PC-9 (cell line): ENCODE measurements at regions not wholly inside any gene's neighbourhood (a gene's known extent, or its start where the extent isn't known, plus 50 kb on each side); places are given as distances from the start of the nearest gene placed in this dataset.

ENCODE experiments used
- EZH2 ChIP-seq: fragments of 200-600 bp; sonication (generic); IDR thresholded peaks from 2 replicates; pipeline ENCODE4 v1.8.0; 2017; ENCODE audit warnings: antibody characterized with exemption, low read depth
- TF ChIP-seq, protein P1 (sequence below): fragments of 200-600 bp; sonication (generic); conservative IDR thresholded peaks from 2 replicates; pipeline ENCODE4 v1.6.1; 2017; ENCODE audit warnings: mixed run types, antibody characterized with exemption, mild to moderate bottlenecking, moderate library complexity

DNA sequence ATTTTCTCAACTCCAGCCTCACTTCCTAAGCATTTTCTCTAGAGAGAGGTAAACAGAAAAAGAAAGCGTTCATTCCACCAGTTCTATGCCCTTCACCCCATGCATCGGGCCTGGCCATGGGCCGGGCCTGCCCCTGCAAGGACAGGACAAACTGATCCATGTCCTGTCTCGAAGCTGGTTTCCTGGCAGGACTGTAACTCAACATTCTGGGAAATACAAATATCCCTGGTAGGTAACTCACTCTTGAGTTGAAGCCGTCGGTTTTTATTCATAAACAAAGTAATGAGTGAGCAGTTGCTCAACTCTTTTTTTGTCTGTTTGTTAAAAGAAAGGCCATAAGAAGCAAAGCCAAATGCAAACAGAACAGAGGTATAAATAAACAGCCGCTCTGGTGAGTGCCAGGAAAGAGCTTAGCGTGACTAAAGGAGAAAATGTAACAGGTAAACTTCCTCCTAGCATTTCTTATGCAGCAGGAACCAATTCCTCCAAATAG is 64.4 kb upstream of the DNAH5 start:
- TF ChIP-seq EZH2 = no peak
- TF ChIP-seq, protein P1, sequence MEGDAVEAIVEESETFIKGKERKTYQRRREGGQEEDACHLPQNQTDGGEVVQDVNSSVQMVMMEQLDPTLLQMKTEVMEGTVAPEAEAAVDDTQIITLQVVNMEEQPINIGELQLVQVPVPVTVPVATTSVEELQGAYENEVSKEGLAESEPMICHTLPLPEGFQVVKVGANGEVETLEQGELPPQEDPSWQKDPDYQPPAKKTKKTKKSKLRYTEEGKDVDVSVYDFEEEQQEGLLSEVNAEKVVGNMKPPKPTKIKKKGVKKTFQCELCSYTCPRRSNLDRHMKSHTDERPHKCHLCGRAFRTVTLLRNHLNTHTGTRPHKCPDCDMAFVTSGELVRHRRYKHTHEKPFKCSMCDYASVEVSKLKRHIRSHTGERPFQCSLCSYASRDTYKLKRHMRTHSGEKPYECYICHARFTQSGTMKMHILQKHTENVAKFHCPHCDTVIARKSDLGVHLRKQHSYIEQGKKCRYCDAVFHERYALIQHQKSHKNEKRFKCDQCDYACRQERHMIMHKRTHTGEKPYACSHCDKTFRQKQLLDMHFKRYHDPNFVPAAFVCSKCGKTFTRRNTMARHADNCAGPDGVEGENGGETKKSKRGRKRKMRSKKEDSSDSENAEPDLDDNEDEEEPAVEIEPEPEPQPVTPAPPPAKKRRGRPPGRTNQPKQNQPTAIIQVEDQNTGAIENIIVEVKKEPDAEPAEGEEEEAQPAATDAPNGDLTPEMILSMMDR = no peak
